ENCODE measurements at regions not wholly inside any gene's neighbourhood (a gene's known extent, or its start where the extent isn't known, plus 50 kb on each side); places are given as distances from the start of the nearest gene placed in this dataset.

- TF ChIP-seq SMARCA5 (IDR thresholded peaks at IDR 0.05) (0 out of 2 replicates have a peak, but pooled peaks have one; percentile 37), MEF2A (IDR thresholded peaks at IDR 0.05; ENCODE audit: insufficient read depth, low read depth, low read length) (no peak), SMC3 (IDR thresholded peaks at IDR 0.05; ENCODE audit: borderline replicate concordance, low read length) (peak; percentile 93), YY1 (IDR thresholded peaks at IDR 0.05; ENCODE audit: low read depth, low read length) (0 out of 2 replicates have a peak, but pooled peaks have one; percentile 51), PML (IDR thresholded peaks at IDR 0.05; ENCODE audit: low read length) (no peak), RAD21 (IDR thresholded peaks at IDR 0.05; ENCODE audit: insufficient read depth, low read depth, low read length) (peak; percentile 85), HDGF (IDR thresholded peaks at IDR 0.05) (peak; percentile 45; the same call in 1 of the 2 replicates), NRF1 (conservative IDR thresholded peaks at IDR 0.05; ENCODE audit: low read depth, low read length) (no peak), FOS (IDR thresholded peaks at IDR 0.05; ENCODE audit: borderline replicate concordance, extremely low read depth, insufficient read length) (no peak), CHD2 (IDR thresholded peaks at IDR 0.05; ENCODE audit: borderline replicate concordance, low read depth, low read length) (no peak), BACH1 (IDR thresholded peaks at IDR 0.05; ENCODE audit: borderline replicate concordance) (no peak), CBX5 (IDR thresholded peaks at IDR 0.05; ENCODE audit: low read depth) (no peak), NBN (IDR thresholded peaks at IDR 0.05) (peak; percentile 60; the same call in 1 of the 2 replicates), MAX (IDR thresholded peaks at IDR 0.05; ENCODE audit: low read depth, low read length) (no peak), IRF3 (IDR thresholded peaks at IDR 0.05) (no peak), ASH2L (IDR thresholded peaks at IDR 0.05; ENCODE audit: borderline replicate concordance, low read depth) (no peak), HSF1 (IDR thresholded peaks at IDR 0.05; ENCODE audit: low read depth, low read length) (no peak), CUX1 (IDR thresholded peaks at IDR 0.05; ENCODE audit: insufficient replicate concordance, low read depth, low read length) (no peak)
- TF ChIP-seq, protein P1, sequence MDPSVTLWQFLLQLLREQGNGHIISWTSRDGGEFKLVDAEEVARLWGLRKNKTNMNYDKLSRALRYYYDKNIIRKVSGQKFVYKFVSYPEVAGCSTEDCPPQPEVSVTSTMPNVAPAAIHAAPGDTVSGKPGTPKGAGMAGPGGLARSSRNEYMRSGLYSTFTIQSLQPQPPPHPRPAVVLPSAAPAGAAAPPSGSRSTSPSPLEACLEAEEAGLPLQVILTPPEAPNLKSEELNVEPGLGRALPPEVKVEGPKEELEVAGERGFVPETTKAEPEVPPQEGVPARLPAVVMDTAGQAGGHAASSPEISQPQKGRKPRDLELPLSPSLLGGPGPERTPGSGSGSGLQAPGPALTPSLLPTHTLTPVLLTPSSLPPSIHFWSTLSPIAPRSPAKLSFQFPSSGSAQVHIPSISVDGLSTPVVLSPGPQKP (IDR thresholded peaks at IDR 0.05; ENCODE audit: low read depth, low read length), result no peak
Measured at GRCh38 chr14:59028476-59029202, 159.8 kb upstream of the DAAM1 start (continued).

Measured in GM12878 (cell line).